Cardiac fibroblast (primary cell): ENCODE measurements at regions not wholly inside any gene's neighbourhood (a gene's known extent, or its start where the extent isn't known, plus 50 kb on each side); places are given as distances from the start of the nearest gene placed in this dataset.

Experiments used
- DNase-seq, 2 donors: peaks; one replicate each; pipeline versions ENCODE4 v3.0.0 to v3.0.0-alpha.2; 2010; ENCODE audit warnings: low read depth in 2 of 2
- H3K4me3 ChIP-seq, 2 donors: replicated peaks in 1 of 2; 1 replicate in 1 of 2; 2 replicates in 1 of 2; pipeline ENCODE4 v1.5.1; 2011; ENCODE audit warnings: low read depth in 2 of 2, low read length in 2 of 2, mild to moderate bottlenecking in 2 of 2, moderate library complexity in 1 of 2
- TF ChIP-seq, protein P1 (sequence below): IDR thresholded peaks from one replicate; pipeline ENCODE4 v1.5.1; 2011; ENCODE audit warnings: low read depth, mild to moderate bottlenecking, low read length, inconsistent platforms

DNA sequence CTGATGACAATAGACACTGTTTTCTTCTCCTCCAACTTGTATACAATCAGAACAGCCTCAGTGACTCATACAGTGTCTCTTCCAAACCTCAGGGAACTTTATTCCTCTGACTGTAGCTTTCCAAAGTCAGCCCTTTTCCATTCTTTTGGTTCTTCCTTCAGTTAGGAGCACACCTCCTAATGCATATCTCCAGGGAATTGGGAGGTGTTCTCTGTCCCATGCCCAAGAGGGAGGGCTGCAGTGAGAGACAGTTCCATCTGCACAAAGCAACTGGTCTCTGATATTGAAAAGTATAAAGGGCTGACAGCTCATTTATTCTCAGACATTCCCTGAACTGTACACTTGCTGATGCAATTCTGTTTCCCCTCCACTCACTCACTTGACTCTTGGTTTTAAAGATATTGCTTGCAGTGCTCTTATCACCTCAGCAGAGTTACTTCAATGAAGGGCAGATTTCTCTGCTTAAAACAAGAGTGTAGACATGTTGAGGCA, 337.8 kb upstream of the TBC1D5 start:
- TF ChIP-seq, protein P1, sequence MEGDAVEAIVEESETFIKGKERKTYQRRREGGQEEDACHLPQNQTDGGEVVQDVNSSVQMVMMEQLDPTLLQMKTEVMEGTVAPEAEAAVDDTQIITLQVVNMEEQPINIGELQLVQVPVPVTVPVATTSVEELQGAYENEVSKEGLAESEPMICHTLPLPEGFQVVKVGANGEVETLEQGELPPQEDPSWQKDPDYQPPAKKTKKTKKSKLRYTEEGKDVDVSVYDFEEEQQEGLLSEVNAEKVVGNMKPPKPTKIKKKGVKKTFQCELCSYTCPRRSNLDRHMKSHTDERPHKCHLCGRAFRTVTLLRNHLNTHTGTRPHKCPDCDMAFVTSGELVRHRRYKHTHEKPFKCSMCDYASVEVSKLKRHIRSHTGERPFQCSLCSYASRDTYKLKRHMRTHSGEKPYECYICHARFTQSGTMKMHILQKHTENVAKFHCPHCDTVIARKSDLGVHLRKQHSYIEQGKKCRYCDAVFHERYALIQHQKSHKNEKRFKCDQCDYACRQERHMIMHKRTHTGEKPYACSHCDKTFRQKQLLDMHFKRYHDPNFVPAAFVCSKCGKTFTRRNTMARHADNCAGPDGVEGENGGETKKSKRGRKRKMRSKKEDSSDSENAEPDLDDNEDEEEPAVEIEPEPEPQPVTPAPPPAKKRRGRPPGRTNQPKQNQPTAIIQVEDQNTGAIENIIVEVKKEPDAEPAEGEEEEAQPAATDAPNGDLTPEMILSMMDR = no peak
- DNase-seq = peak; percentile 30 to 46
- no peak overlapping the region for H3K4me3 ChIP-seq

DNA sequence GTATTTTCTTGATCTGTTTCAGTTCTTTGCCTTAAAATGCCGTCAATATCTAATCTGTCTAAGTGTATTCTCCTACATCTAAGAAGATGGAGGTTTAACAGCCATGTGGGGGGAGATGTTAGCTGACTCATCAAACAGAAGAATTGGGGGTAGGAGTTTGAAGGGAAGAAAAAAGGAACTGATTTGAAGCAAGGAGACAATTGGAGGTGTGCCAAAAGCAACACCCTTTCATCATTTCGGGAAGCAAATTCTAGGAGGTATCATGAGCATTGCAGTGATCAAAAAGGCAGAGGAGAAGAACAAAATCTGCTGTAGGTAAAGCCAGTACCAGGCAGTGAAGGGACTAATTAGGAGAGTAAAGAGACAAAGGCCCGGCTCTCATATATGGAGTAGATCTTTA, 337.3 kb upstream of the TBC1D5 start:
- DNase-seq = peak in 1 of 2 donors; percentile 44
- no peak overlapping the region for H3K4me3 ChIP-seq
- TF ChIP-seq, protein P1 = no peak

DNA sequence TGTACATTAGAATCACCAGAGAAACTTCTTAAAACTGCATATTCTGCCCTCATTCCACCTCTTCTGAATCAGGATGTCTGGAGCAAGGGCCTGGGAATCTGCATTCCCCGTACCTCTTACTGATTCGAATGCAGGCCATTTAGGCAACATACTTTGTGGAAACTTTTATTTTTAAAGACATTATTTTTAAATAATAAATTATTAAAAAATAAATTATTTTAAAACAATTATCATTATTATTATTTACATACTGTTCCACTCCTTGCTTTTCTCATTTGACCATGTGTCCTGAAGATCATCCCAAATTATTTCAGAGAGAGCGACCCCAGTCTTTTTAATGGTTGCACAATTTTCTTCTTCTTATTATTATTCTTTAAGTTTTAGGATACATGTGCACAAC, 336.6 kb upstream of the TBC1D5 start:
- TF ChIP-seq, protein P1 = no peak
- no peak for DNase-seq

DNA sequence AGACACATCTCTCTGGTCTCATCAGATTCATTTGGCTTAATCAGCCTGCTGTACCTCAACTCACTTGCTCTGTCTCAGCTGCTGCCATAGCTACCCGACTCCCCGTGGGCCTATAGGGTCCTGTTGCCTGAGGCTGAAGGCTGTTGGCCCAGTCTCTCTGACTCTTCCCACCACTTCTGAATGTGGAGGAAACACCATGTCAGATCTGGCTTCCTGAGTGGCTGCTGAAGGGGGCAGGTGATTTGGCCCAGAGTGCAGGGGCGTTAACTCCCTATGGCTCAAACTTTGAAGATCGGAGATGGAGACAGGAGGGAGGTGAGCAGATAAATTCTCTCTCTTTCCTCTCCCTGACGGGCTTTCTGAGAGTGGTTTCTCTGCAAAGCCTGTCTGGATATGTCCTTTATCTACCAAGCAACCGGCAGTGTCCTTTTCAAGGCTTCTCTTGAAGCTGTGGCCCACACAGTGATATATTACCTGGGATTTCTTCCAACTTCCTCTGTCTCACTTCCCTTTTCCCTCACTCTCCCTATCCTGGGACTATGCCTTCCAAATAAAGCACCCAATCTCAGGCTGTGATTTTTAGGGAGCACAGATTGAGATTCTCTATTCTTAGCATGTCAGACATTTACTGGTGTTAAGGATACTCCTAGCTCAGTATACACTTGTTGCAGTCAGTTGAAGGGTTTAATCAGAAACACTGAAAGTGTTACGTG, 334.9 kb upstream of the TBC1D5 start:
- DNase-seq = no peak
- TF ChIP-seq, protein P1 = no peak
- H3K4me3 ChIP-seq = no peak overlapping the region

More for the DNA sequence above, 336.6 kb upstream of the TBC1D5 start:
- H3K4me3 ChIP-seq = no peak overlapping the region

DNA sequence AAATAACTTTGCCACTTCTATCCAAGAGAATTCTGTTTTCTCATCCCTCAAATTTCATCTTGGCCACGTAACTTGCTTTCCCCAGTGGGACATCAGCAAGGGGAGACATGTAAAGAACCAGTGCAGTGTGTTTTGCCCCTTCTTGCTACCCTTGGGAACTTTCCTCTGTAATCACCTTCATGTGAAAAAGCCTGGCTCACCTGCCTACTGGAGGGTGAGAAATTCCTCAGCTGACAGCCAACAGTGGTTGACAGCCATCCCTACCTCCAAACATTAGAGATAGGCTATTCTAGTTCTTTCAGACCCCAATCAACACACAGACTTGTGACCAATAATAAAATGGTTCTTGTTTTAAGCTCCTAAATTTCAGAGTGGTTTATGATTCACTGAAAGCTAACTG, 333.9 kb upstream of the TBC1D5 start:
- no peak for DNase-seq
- H3K4me3 ChIP-seq = no peak overlapping the region
- TF ChIP-seq, protein P1 = no peak

DNA sequence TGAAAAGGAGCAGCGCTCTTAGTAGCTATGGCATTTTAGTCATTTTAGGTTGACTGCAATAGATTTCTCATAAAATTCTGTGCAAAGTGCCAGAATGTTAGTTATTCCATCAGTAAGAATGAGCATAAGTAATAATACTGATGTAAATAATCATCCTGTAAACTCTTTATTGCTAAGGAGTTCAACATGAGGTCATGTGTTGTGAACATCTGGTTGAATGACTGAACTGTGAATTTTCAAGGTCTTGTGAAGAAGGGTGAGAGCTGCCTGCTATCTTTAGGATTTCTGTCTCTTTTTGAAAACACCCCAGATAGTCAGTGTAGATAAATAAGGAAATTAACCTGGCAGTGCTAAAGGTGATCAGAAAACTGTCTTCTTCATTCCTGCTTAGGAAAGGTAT, 333.4 kb upstream of the TBC1D5 start:
- TF ChIP-seq, protein P1 = no peak

More for the DNA sequence above, 333.4 kb upstream of the TBC1D5 start:
- DNase-seq = no peak
- H3K4me3 ChIP-seq = no peak overlapping the region
